HG03521 (cell line): ENCODE measurements at regions not wholly inside any gene's neighbourhood (a gene's known extent, or its start where the extent isn't known, plus 50 kb on each side); places are given as distances from the start of the nearest gene placed in this dataset.
A peak's percentile ranks its signal among the peaks of the same experiment; 100 is the strongest.
"Not testable (repeated sequence)": the region's sequence is repeated elsewhere in the genome, so short reads cannot be mapped to it uniquely, and the experiment has no call there.

Experiments
- ATAC-seq: cut with Tn5 transposase; IDR thresholded peaks from one replicate; pipeline ENCODE4 v1.9.1; 2021; ENCODE audit warnings: mild to moderate bottlenecking, moderate library complexity; ENCODE audit not compliant: unreplicated experiment

DNA sequence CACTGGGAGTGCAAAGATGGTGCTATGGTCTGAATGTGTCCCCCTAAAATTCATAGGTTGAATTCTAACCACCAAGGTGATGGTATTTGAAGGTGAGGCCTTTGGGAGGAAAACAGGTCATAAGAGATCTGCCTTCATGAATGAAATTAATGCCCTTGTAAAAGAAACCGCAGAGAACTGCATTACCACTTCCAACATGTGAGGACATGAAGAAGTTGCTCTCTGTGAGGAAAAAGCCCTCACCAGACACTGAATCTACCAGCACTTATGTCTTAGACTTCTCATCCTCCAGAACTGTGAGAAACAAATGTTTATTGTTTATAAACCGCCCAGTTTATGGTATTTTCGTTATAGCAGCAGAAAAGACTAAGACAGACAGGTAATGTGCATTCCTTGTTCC lies 224.7 kb upstream of the C1orf87 start:
- no peak for ATAC-seq

DNA sequence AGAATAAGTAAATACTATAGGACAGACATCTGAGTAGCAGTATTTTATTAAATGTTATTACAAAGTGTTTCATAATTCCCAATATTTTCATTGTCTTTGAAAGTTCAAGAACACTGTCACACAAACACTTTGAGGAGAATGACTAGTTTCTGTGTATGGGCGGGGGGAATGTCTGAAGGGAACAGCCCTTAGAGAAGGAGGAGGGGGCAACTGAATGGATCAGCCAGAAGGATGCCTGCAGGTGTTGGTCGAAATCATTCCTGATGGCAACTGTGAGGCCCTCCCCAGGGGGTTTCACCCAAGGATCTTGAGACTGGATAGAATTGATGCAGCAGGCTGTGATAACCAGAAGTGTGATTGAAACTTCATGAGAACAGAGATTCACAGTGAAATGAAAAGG lies 223.2 kb upstream of the C1orf87 start:
- no peak for ATAC-seq

DNA sequence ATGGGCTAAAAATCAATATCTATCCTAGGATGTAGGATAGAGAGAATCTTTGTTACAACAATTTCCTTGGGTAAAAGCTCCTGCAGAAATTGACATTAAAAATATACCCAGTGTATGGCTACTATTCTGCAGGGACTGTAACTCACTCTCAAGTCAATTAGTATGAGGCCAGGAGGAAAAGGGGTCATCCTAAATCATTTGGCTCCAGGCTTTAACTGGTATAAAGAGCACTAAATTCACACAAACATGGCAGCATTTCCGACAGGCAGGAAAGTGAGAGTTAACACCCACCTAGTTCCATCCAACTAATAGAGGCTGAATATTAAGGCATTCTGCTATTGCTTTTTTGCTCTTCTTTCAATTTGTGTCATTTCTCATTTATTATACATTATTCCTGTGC lies 218.6 kb upstream of the C1orf87 start:
- no peak for ATAC-seq

- ATAC-seq, result no peak
Measured at GRCh38 chr1:60290393-60290792, 216.8 kb upstream of the C1orf87 start.

DNA sequence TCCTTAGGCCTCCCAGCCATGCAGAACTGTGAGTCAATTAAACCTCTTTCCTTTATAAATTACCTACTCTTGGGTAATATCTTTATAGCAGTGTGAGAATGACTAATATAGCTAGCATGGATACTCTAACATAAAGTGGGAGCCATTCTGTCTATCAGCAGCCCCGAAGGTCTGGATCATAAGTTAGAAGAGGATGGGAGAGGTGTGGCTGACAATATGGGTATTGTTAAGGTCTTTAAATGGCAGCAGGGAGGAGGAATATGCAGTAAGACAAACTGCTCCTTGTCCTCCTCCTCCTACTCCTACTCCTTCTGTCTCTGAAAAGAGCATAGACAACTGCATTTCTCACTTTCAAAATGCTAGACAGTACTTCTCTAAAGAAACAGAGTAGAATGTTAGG lies 214.0 kb upstream of the C1orf87 start:
- no peak for ATAC-seq

DNA sequence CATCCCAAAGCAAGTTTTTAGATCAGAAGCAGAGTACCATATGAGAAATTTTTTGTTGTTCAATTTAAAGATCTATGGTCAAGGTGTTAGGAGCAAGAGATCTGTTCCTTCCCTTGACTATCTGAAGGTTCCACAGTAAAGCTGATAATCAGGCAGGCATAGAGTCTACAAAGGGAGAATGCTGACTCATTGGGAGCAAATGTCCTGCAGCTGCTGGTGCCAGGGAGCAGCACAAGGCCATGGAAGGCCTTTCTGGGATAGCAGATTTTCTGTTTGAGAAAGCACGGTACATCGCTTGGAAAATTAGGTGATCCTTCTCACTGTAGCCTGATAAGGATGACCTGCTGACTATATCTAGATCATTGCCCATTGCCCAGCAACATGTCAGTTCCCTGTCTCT lies 210.1 kb upstream of the C1orf87 start:
- ATAC-seq, result no peak

DNA sequence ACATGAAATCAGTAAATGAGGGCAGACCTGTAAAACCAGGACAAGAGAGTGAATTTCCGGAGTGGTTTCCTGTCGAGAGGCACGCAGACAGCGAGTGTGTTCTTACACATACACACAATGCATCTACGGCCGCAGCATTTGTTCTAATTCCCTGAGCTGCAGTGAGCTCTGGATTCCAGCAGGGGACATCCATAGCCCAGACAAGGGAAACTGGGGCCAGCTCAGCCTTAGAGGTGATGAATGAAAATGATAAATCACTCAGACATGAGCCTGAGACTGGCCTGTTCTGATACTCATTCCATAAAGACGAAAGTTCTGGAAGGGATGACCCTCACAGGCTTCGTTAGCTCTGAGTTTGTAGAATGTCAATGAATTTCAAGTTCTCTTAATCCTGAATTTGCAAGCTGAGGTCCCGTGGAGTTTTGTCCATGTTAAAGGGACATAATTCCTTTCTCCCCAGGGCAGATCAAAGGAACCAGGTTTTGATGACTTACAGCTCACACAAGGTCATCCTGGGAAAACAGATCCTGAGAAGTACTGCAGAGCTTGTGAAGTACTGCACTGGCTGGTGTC lies 207.9 kb upstream of the C1orf87 start:
- peak; percentile 84 for ATAC-seq

DNA sequence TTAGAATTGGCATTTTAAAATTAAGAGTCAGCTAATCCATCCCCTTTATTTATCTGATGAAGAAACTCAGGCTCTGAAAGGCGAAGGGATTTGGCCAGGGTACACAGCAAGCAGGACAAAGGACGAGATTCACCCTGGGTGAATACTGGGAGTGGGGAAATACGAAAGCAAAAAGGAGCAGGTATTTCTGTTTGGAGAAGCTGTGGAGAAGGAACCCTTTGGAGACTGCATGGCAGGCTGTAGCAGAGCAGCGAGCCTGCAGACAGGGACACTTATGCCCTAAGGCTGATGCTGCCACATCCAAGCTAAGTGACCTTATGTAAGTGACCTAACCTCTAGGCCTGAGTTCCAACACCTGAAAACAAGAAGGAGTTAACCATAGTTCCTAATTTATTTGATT lies 207.2 kb upstream of the C1orf87 start:
- ATAC-seq, result no peak

- no peak for ATAC-seq
Measured at GRCh38 chr1:60280256-60280655, 206.7 kb upstream of the C1orf87 start.

DNA sequence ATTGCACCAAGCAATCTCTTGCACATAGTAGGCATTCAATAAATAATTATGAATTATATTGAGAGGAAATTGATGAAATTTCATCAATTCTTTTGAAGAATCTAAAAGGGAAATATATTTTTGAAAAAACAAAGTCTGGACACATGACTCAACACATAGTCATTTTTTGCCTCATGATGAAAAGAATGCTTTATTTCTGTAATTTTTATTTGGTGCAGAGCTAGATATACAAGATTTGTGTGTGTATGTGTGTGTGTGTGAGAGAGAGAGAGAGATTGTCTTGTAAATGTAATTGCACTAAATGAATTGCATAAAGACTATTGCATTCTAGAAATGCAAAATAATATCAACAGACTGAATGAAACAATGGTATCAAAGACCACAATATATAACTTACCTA lies 206.2 kb upstream of the C1orf87 start:
- no peak for ATAC-seq

- ATAC-seq, result no peak
Measured at GRCh38 chr1:60277269-60277668, 203.7 kb upstream of the C1orf87 start.

DNA sequence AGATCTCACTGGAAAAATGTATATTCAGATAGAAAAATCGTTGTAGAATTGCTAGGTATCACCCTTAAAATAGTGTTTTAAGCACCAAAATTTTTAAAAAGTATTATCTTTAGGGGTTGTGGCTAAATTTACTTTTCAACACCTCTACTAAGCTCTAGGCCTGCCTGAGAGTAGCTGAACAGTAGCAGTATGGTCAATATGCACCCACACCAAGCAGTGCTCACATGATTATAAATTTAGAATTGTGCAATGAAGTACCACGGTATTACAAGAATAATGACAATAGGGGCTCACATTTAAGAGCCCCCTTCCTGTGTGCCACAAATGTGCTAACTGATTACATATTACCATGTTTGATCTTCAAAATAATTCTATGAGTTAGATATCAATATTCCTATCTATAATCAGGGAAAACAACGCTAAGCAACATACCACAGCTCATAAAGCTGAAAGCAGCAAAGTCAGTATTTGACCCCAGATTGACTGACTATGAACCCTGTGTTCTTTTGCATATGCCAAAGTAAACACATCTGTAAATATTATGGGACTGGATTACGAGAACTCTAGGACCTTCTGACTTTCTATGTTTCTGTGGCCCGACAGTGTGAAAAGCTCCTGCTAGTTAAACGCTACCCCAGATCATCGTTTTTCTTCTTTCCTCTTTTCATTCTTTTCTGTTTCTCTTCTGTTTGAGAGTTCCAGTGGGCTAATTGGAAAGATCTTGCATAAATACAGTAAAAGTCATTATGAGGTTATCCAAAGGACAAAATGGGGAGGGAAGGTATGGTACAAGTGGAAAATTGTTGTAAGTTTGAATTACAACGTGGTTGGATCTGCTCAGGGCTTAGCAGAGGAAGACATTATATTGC lies 201.1 kb upstream of the C1orf87 start:
- ATAC-seq, result no peak

DNA sequence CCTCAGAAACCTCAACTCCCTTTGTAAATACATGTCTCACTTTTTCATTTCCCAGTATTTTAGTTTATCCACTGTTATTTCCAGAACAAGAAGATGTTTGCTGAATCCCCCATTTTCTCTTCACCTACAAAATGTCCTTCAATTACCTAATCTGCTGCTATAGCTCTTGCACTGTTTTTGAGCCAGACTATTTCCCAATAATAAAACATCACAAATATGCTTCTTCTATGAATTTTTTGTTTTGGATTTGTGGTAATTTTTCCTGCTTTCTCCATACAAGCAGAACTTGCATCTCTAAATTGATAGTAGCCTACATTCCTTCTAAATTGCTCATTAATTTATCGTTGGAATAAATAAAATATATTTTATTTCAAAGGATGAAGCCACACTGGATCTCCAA lies 199.6 kb upstream of the C1orf87 start:
- no peak for ATAC-seq

GRCh38 chr1:60271041-60271440 lies 197.5 kb upstream of the C1orf87 start:
- ATAC-seq, result no peak

DNA sequence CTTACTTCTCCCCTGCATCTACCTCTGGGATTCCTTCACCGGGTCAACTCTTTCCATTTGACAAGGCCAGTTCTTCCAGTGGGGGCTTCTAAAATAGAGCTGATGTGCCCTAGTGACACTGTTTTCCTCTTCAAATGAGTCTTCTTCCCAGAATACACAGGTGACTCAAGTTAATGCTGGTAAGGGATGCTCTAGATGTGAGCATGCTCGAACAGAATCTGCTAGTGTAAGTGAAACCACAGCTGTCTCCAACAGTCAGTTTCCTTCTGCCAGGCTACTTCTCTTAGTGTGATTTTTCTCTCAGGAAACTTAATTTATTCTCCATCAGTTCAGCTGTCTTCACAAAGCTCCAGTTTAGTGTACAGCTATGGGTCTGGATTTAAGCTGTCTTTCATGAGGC lies 194.9 kb upstream of the C1orf87 start:
- ATAC-seq, result no peak

DNA sequence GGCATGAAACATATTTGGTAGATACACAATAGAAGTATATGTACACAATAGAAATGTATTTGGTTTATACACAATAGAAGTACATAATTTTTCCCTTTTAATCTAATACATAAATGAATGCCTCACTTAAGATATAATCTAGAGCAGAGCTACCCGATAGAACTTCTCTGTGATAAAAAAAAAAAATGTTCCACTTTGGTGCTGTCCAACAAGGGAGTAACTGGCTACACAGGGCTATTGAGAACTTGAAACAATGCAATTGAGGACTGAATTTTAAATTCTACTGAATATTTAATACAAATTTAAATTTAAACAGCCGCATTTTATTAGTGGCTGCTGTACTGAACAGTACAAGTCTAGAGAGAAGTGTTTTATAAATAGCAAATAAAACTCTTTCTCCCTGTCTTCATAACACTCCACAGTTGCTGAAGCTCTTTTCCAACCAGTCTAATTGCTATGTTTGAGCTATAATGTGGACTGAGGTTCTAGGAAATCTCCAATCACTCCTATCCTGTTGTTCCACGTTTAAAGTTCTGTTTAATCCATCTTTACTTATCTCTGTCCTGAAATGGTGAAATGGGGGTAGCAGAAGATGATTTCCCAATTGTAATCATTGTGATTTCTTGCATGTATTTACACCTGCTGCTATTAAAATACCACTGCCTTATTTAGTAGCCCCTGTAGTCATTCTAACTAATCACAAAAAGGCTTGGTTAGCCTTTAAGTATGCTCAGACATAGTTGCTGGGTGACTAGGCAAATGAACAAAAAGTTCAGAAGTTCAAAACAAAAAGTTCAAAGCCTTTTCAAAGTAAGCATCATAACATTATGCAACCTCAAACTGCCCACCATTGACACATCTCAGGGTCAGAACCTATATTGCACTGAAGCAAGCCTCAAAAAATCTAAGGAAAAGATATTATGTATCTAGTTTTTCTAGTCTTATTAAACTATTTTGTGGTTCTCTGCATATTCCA lies 192.3 kb upstream of the C1orf87 start:
- ATAC-seq, result no peak

- ATAC-seq, result no peak
Measured at GRCh38 chr1:60262701-60263100, 189.1 kb upstream of the C1orf87 start.

- no peak for ATAC-seq
Measured at GRCh38 chr1:60257531-60257930, 184.0 kb upstream of the C1orf87 start.

- no peak for ATAC-seq
Measured at GRCh38 chr1:60255565-60255964, 182.0 kb upstream of the C1orf87 start.

DNA sequence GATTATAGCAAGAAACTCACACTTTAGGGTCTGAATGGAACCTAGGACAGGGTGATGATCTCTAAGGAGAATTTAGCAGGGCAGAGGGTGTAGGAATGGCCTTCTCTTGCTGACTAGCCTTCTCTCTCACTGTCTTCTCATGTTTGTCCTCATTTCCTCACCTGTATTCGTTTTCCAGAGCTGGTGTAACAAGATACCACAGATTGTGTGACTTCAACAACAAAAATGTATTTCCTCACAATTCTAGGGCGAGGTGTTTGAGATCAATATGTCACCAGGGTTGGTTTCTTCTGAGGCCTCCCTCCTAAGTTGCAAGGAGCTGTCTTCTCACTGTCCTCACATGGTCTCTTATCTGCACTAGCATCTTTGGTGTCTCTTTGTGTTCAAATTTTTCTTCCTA lies 177.9 kb upstream of the C1orf87 start:
- no peak for ATAC-seq

DNA sequence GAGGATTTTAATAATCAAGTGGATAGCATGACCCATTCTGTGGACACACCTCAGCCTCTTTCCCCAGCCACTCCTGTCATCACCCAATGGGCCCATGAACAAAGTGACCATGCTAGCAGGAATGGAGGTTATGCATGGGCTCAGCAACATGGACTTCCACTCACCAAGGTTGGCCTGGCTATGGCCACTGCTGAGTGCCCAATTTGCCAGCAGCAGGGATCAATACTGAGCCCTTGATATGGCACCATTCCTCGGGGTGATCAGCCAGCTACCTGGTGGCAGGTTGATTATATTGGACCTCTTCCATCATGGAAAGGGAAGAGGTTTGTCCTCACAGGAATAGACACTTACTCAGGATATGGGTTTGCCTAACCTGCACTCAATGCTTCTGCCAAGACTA lies 173.9 kb upstream of the C1orf87 start:
- ATAC-seq, result not testable (repeated sequence)

GRCh38 chr1:60245324-60245723 lies 171.8 kb upstream of the C1orf87 start:
- ATAC-seq, result no peak
